HFFc6 (cell line): ENCODE measurements at regions not wholly inside any gene's neighbourhood (a gene's known extent, or its start where the extent isn't known, plus 50 kb on each side); places are given as distances from the start of the nearest gene placed in this dataset.

Experiments
- DNase-seq: peaks from one replicate; pipeline ENCODE4 v3.0.0-alpha.2; 2018
- H3K27ac Mint-ChIP-seq: 2 replicates; pipeline ENCODE4 v1.8.0; 2020; ENCODE audit warnings: mild to moderate bottlenecking, mixed read lengths
- H3K27me3 Mint-ChIP-seq: 2 replicates; pipeline ENCODE4 v1.8.0; 2021; ENCODE audit warnings: mild to moderate bottlenecking, moderate library complexity, mixed read lengths; ENCODE audit not compliant: insufficient read depth
- H3K36me3 Mint-ChIP-seq: 2 replicates; pipeline ENCODE4 v1.8.0; 2021; ENCODE audit warnings: low read depth, mixed read lengths
- H3K4me1 Mint-ChIP-seq: 2 replicates; pipeline ENCODE4 v1.8.0; 2020; ENCODE audit warnings: low read depth, mixed read lengths
- H3K4me3 Mint-ChIP-seq: 2 replicates; pipeline ENCODE4 v1.8.0; 2020; ENCODE audit warnings: mild to moderate bottlenecking, moderate library complexity, mixed read lengths
- H3K9me3 Mint-ChIP-seq: 2 replicates; pipeline ENCODE4 v1.8.0; 2020; ENCODE audit warnings: mild to moderate bottlenecking, mixed read lengths
- TF ChIP-seq, protein P1 (sequence below): fragments of 200-600 bp; sonication (generic); IDR thresholded peaks from 2 replicates; pipeline ENCODE4 v1.5.0; 2021; ENCODE audit warnings: antibody characterized with exemption, mild to moderate bottlenecking

DNA sequence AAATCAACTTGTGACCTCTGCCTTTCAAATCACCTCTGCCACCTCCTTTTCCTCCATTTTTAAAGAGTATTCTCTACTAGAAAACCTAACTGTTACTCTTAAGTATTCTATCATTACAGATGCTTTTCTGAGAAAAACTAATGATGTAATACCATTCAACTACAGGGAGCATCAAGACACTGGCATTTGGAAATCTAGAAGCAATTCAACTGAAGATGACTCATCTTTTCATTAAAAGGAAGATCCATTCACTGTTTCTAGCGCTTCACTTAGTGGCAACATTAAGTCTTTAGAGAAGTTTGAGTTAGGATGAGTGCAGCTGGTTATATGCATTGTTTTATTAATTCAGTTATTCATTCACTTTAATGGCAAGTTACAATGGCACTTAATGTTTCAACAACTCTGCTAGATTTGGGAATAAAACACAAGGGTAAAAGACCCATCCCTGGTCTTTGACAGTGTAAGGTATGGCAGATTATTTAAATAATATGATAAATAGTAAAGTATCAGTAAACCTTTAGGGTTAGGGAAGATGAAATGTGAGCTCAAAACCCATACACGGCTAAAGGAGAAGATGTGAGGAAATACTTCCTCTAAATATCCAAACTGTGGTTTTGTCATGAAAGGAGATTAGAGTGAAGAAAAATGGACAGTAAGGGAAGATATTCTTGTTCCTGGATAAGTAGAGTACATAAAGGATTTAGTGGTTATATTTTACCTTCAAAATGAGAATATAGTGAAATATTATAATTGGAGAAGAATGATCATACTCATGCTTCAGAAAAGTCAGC, 61.7 kb downstream of the KCNJ2 start:
- TF ChIP-seq, protein P1, sequence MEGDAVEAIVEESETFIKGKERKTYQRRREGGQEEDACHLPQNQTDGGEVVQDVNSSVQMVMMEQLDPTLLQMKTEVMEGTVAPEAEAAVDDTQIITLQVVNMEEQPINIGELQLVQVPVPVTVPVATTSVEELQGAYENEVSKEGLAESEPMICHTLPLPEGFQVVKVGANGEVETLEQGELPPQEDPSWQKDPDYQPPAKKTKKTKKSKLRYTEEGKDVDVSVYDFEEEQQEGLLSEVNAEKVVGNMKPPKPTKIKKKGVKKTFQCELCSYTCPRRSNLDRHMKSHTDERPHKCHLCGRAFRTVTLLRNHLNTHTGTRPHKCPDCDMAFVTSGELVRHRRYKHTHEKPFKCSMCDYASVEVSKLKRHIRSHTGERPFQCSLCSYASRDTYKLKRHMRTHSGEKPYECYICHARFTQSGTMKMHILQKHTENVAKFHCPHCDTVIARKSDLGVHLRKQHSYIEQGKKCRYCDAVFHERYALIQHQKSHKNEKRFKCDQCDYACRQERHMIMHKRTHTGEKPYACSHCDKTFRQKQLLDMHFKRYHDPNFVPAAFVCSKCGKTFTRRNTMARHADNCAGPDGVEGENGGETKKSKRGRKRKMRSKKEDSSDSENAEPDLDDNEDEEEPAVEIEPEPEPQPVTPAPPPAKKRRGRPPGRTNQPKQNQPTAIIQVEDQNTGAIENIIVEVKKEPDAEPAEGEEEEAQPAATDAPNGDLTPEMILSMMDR = no peak
- no peak overlapping the region for H3K4me3 Mint-ChIP-seq
- no peaks in the 10 kb centered on the region for H3K4me1 Mint-ChIP-seq
- no peaks in the 10 kb centered on the region; the same call in 1 of the 2 replicates for H3K27me3 Mint-ChIP-seq
- H3K27ac Mint-ChIP-seq = no peak overlapping the region
- peaks cover 22% of the 10 kb centered on the region for H3K9me3 Mint-ChIP-seq
- no peak for DNase-seq
- H3K36me3 Mint-ChIP-seq = 0 out of 2 replicates have a peak, but pooled peaks cover 4% of the 10 kb centered on the region

DNA sequence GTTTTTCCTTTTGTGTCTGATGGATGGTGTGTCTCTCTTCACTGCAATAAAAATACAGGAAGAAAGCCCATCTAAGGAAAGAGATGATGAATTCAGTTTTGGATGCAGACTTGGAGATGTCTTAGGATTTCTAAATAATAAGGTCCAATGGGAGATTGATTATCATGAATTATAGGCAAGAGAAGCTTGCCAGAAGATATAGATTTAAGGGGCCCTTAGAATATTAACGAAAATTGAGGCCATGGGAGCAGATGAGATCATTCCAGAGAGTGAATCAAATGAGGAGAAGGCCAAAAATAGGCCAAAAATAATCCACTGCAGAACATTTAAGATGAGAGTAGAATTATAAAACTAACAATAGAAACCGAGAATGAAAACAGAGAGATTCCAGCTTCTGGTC, 63.1 kb downstream of the KCNJ2 start:
- peaks cover 31% of the 10 kb centered on the region for H3K9me3 Mint-ChIP-seq
- H3K27me3 Mint-ChIP-seq = no peaks in the 10 kb centered on the region; the same call in 1 of the 2 replicates
- TF ChIP-seq, protein P1 = no peak
- 0 out of 2 replicates have a peak, but pooled peaks cover 4% of the 10 kb centered on the region for H3K36me3 Mint-ChIP-seq
- no peak for DNase-seq
- no peaks in the 10 kb centered on the region for H3K4me1 Mint-ChIP-seq
- no peak overlapping the region for H3K4me3 Mint-ChIP-seq
- H3K27ac Mint-ChIP-seq = no peak overlapping the region

DNA sequence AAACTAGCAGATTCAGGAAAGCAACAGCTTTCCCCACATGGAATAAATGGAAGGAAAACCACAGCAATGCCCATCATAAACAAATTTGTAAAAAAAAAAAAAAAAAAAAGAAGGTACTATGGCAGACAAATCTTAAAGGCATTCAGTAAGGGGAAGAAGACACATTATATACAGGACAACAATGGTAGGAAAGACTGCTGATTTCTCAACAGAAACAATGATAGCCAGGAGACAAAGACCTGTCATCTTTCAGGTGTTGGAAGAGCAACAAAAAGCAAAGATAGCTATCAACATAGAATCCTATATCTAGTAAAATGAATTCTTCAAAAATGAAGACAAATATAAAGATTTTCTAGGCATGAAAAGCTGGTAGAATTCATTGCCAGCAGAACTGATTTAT, 65.9 kb downstream of the KCNJ2 start:
- Mint-ChIP-seq H3K36me3 (0 out of 2 replicates have a peak, but pooled peaks cover 4% of the 10 kb centered on the region), H3K4me3 (no peak overlapping the region), H3K4me1 (no peaks in the 10 kb centered on the region), H3K9me3 (peaks cover 31% of the 10 kb centered on the region), H3K27me3 (no peaks in the 10 kb centered on the region), H3K27ac (no peak overlapping the region)
- TF ChIP-seq, protein P1 = no peak
- no peak for DNase-seq

DNA sequence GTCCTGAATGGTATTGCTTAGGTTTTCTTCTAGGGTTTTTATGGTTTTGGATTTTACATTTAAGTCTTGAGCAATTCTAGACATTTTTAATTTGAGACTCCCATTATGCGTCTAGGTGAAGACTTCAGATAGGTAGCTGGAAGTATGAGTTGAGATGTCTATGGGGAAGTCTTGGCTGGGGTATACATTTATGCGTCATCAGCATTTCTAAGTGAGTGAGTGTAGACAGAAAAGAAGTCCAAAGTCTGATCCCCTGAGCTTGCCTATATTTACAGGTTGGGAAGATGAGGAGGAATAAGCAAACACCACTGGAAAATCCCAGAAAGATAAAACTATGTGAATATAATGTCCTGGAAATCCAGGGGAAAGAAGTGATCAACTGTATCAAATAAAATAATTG, 68.9 kb downstream of the KCNJ2 start:
- H3K27me3 Mint-ChIP-seq = no peaks in the 10 kb centered on the region
- no peaks in the 10 kb centered on the region for H3K36me3 Mint-ChIP-seq
- H3K9me3 Mint-ChIP-seq = peaks cover 27% of the 10 kb centered on the region
- TF ChIP-seq, protein P1 = no peak
- H3K4me3 Mint-ChIP-seq = no peak overlapping the region
- no peak for DNase-seq
- no peaks in the 10 kb centered on the region for H3K4me1 Mint-ChIP-seq
- H3K27ac Mint-ChIP-seq = no peak overlapping the region

DNA sequence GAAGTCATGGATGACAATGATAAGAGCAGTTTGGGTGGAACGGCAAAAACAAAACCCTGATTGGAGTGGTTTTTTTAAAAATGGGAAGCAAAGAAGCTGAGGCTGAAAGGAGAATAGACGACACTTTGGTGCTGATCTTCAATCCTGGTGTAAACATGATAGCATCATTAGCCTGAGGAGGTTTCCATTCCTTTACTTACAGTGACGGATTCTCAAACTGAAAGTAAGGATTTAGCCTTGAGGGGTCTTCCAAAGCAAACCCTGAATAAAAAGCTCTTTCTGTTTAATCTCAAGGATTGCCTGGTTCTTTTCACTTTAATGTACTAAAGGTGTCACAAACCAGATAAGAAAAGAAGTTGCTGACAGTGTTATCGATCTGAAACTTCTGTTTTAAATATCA, 69.3 kb downstream of the KCNJ2 start:
- no peak for DNase-seq
- Mint-ChIP-seq H3K36me3 (no peaks in the 10 kb centered on the region), H3K4me1 (no peaks in the 10 kb centered on the region), H3K27ac (no peak overlapping the region), H3K9me3 (peaks cover 27% of the 10 kb centered on the region), H3K4me3 (no peak overlapping the region), H3K27me3 (no peaks in the 10 kb centered on the region)
- TF ChIP-seq, protein P1 = no peak
